GM21447 (cell line): ENCODE measurements at regions not wholly inside any gene's neighbourhood (a gene's known extent, or its start where the extent isn't known, plus 50 kb on each side); places are given as distances from the start of the nearest gene placed in this dataset.

ENCODE experiments used
- ATAC-seq: cut with Tn5 transposase; IDR thresholded peaks from one replicate; pipeline ENCODE4 v1.9.1; 2021; ENCODE audit not compliant: unreplicated experiment

GRCh38 chr13:94968757-94969086, 256.4 kb upstream of the SOX21 start:
- ATAC-seq, result no peak

GRCh38 chr13:94968040-94968756, 255.9 kb upstream of the SOX21 start:
- ATAC-seq, result peak; percentile 22

- ATAC-seq, result peak; percentile 46
Measured at GRCh38 chr13:94967183-94968039, 255.1 kb upstream of the SOX21 start.

GRCh38 chr13:94966422-94966955, 254.1 kb upstream of the SOX21 start:
- ATAC-seq, result no peak

- no peak for ATAC-seq
Measured at GRCh38 chr13:94959626-94960025, 247.3 kb upstream of the SOX21 start.

- ATAC-seq, result no peak
Measured at GRCh38 chr13:94956417-94957110, 244.2 kb upstream of the SOX21 start.

- ATAC-seq, result no peak
Measured at GRCh38 chr13:94952787-94953186, 240.4 kb upstream of the SOX21 start.

- ATAC-seq, result no peak
Measured at GRCh38 chr13:94950303-94950702, 238.0 kb upstream of the SOX21 start.

- ATAC-seq, result no peak
Measured at GRCh38 chr13:94947965-94948371, 235.6 kb upstream of the SOX21 start.

- no peak for ATAC-seq
Measured at GRCh38 chr13:94947392-94947791, 235.0 kb upstream of the SOX21 start.

- no peak for ATAC-seq
Measured at GRCh38 chr13:94946039-94946438, 233.7 kb upstream of the SOX21 start.

GRCh38 chr13:94938124-94938523, 225.8 kb upstream of the SOX21 start:
- no peak for ATAC-seq

- no peak for ATAC-seq
Measured at GRCh38 chr13:94936633-94937032, 224.3 kb upstream of the SOX21 start.

- no peak for ATAC-seq
Measured at GRCh38 chr13:94933936-94934335, 221.6 kb upstream of the SOX21 start.

- ATAC-seq, result no peak
Measured at GRCh38 chr13:94933230-94933751, 220.9 kb upstream of the SOX21 start.

- no peak for ATAC-seq
Measured at GRCh38 chr13:94928127-94928775, 215.9 kb upstream of the SOX21 start.

- no peak for ATAC-seq
Measured at GRCh38 chr13:94925263-94925662, 212.9 kb upstream of the SOX21 start.

- ATAC-seq, result no peak
Measured at GRCh38 chr13:94921181-94921580, 208.8 kb upstream of the SOX21 start.

GRCh38 chr13:94920578-94920977, 208.2 kb upstream of the SOX21 start:
- ATAC-seq, result no peak

GRCh38 chr13:94917824-94918223, 205.5 kb upstream of the SOX21 start:
- no peak for ATAC-seq

GRCh38 chr13:94914895-94915294, 202.6 kb upstream of the SOX21 start:
- no peak for ATAC-seq
